ENCODE measurements at regions not wholly inside any gene's neighbourhood (a gene's known extent, or its start where the extent isn't known, plus 50 kb on each side); places are given as distances from the start of the nearest gene placed in this dataset.

- TF ChIP-seq, protein P1, sequence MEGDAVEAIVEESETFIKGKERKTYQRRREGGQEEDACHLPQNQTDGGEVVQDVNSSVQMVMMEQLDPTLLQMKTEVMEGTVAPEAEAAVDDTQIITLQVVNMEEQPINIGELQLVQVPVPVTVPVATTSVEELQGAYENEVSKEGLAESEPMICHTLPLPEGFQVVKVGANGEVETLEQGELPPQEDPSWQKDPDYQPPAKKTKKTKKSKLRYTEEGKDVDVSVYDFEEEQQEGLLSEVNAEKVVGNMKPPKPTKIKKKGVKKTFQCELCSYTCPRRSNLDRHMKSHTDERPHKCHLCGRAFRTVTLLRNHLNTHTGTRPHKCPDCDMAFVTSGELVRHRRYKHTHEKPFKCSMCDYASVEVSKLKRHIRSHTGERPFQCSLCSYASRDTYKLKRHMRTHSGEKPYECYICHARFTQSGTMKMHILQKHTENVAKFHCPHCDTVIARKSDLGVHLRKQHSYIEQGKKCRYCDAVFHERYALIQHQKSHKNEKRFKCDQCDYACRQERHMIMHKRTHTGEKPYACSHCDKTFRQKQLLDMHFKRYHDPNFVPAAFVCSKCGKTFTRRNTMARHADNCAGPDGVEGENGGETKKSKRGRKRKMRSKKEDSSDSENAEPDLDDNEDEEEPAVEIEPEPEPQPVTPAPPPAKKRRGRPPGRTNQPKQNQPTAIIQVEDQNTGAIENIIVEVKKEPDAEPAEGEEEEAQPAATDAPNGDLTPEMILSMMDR (IDR thresholded peaks at IDR 0.05), result no peak
- no peak for TF ChIP-seq POLR2A (IDR thresholded peaks at IDR 0.05)
These were observed 110.6 kb downstream of the KATNIP start for GRCh38 chr16:27660507-27660906.
